Liver (tissue), 8 donors: ENCODE measurements at regions not wholly inside any gene's neighbourhood (a gene's known extent, or its start where the extent isn't known, plus 50 kb on each side); places are given as distances from the start of the nearest gene placed in this dataset.

Experiments
- DNase-seq: peaks from one replicate; pipeline ENCODE4 v3.0.0-alpha.2; 2017; ENCODE audit warnings: low spot score
- H3K27ac ChIP-seq, 2 donors: one replicate each; pipeline ENCODE4 v1.7.0; 2013; ENCODE audit warnings: inconsistent platforms in 2 of 2, low read length in 2 of 2, control low read depth in 1 of 2, low read depth in 1 of 2, mild to moderate bottlenecking in 1 of 2
- H3K27me3 ChIP-seq, 4 donors: one replicate each; pipeline versions ENCODE4 v1.6.1 to v1.7.0; 2013; ENCODE audit warnings: low read length in 3 of 4, inconsistent platforms in 1 of 4, mild to moderate bottlenecking in 1 of 4, moderate library complexity in 1 of 4; ENCODE audit not compliant: control insufficient read depth in 4 of 4, insufficient read depth in 4 of 4
- H3K36me3 ChIP-seq, 4 donors: one replicate each; pipeline versions ENCODE4 v1.6.1 to v1.7.0; 2013; ENCODE audit warnings: low read length in 3 of 4, mild to moderate bottlenecking in 3 of 4, low read depth in 1 of 4, moderate library complexity in 1 of 4; ENCODE audit not compliant: control insufficient read depth in 4 of 4, insufficient read depth in 3 of 4
- H3K4me1 ChIP-seq, 4 donors: one replicate each; pipeline versions ENCODE4 v1.6.1 to v1.7.0; 2013; ENCODE audit warnings: low read length in 3 of 4, mild to moderate bottlenecking in 3 of 4, moderate library complexity in 1 of 4; ENCODE audit not compliant: control insufficient read depth in 4 of 4, insufficient read depth in 4 of 4
- H3K4me3 ChIP-seq, 3 donors: one replicate each; pipeline versions ENCODE4 v1.6.1 to v1.7.0; 2013; ENCODE audit warnings: low read length in 3 of 3, control low read depth in 1 of 3, low read depth in 1 of 3, mild to moderate bottlenecking in 1 of 3
- H3K9ac ChIP-seq, 2 donors: one replicate each; pipeline ENCODE4 v1.7.0; 2013; ENCODE audit warnings: low read length in 2 of 2, mild to moderate bottlenecking in 2 of 2, moderate library complexity in 2 of 2, control low read depth in 1 of 2, low read depth in 1 of 2
- H3K9me3 ChIP-seq, 4 donors: one replicate each; pipeline versions ENCODE4 v1.6.1 to v1.7.0; 2013; ENCODE audit warnings: low read length in 3 of 4; ENCODE audit not compliant: control insufficient read depth in 4 of 4
- EGR1 ChIP-seq, 2 donors: IDR thresholded peaks; 2 replicates each; pipeline ENCODE4 v1.6.1; 2016 to 2018; ENCODE audit warnings: antibody characterized with exemption in 2 of 2, low read depth in 2 of 2
- FOXA1 ChIP-seq: IDR thresholded peaks from 2 replicates; pipeline ENCODE4 v1.6.1; 2016; ENCODE audit warnings: antibody characterized with exemption
- FOXA2 ChIP-seq: IDR thresholded peaks from 2 replicates; pipeline ENCODE4 v1.6.1; 2016; ENCODE audit warnings: antibody characterized with exemption
- GABPA ChIP-seq, 2 donors: IDR thresholded peaks in 1 of 2; conservative IDR thresholded peaks in 1 of 2; 2 replicates each; pipeline ENCODE4 v1.6.1; 2016; ENCODE audit warnings: antibody characterized with exemption in 2 of 2, mild to moderate bottlenecking in 1 of 2, moderate library complexity in 1 of 2
- HNF4A ChIP-seq, 2 donors: conservative IDR thresholded peaks; 2 replicates each; pipeline ENCODE4 v1.6.1; 2016; ENCODE audit warnings: antibody characterized with exemption in 2 of 2, mild to moderate bottlenecking in 2 of 2
- HNF4G ChIP-seq: IDR thresholded peaks from 2 replicates; pipeline ENCODE4 v1.6.1; 2016; ENCODE audit warnings: antibody characterized with exemption
- JUND ChIP-seq, 2 donors: IDR thresholded peaks; 2 replicates each; pipeline ENCODE4 v1.6.1; 2016; ENCODE audit warnings: antibody characterized with exemption in 2 of 2
- NR2F2 ChIP-seq: IDR thresholded peaks from 2 replicates; pipeline ENCODE4 v1.6.1; 2016; ENCODE audit warnings: antibody characterized with exemption
- RAD21 ChIP-seq, 2 donors: IDR thresholded peaks; 2 replicates each; pipeline ENCODE4 v1.6.1; 2016; ENCODE audit warnings: antibody characterized with exemption in 2 of 2, mild to moderate bottlenecking in 2 of 2
- REST ChIP-seq: IDR thresholded peaks from 2 replicates; pipeline ENCODE4 v1.6.1; 2016; ENCODE audit warnings: antibody characterized with exemption, mild to moderate bottlenecking
- RXRA ChIP-seq, 2 donors: IDR thresholded peaks; 2 replicates each; pipeline ENCODE4 v1.6.1; 2017 to 2018; ENCODE audit warnings: antibody characterized with exemption in 2 of 2, mild to moderate bottlenecking in 1 of 2
- SP1 ChIP-seq: IDR thresholded peaks from 2 replicates; pipeline ENCODE4 v1.6.1; 2018; ENCODE audit warnings: antibody characterized with exemption, mild to moderate bottlenecking
- TAF1 ChIP-seq: conservative IDR thresholded peaks from 2 replicates; pipeline ENCODE4 v1.6.1; 2016; ENCODE audit warnings: antibody characterized with exemption, mild to moderate bottlenecking
- YY1 ChIP-seq: IDR thresholded peaks from 2 replicates; pipeline ENCODE4 v1.6.1; 2016; ENCODE audit warnings: antibody characterized with exemption, mild to moderate bottlenecking
- ZBTB33 ChIP-seq: IDR thresholded peaks from 2 replicates; pipeline ENCODE4 v1.6.1; 2016; ENCODE audit warnings: antibody characterized with exemption
- WGBS: extraction: QIAGEN DNeasy Blood & Tissue Kit; methylation state at CpG from one replicate; pipeline ENCODE4 v1.1.7; 2013; 5-methylcytosine and 5-hydroxymethylcytosine counted together
- TF ChIP-seq, protein P1 (sequence below): IDR thresholded peaks from 2 replicates; pipeline ENCODE4 v1.6.1; 2016; ENCODE audit warnings: antibody characterized with exemption
- TF ChIP-seq, protein P2 (sequence below): IDR thresholded peaks from 2 replicates; pipeline ENCODE4 v1.6.1; 2016; ENCODE audit warnings: antibody characterized with exemption
- TF ChIP-seq, protein P3 (sequence below): fragments of 150-350 bp; IDR thresholded peaks from 2 replicates; pipeline ENCODE4 v1.5.1; 2017; ENCODE audit warnings: improper control_type of control experiment, low read depth, low read length; ENCODE audit not compliant: missing input control
- donor health status: healthy.
- donor health status: healthy.
- donor health status: healthy.
- donor health status: healthy.
- donor health status: healthy.

- Histone ChIP-seq H3K27me3 (no peaks in the 10 kb centered on the region), H3K36me3 (no peaks in the 10 kb centered on the region), H3K9ac (no peak overlapping the region), H3K9me3 (no peaks in the 10 kb centered on the region), H3K4me3 (no peak overlapping the region), H3K4me1 (no peaks in the 10 kb centered on the region), H3K27ac (no peak overlapping the region)
- 81% methylated on average over 3 of the region's 3 CpGs for WGBS
- TF ChIP-seq YY1 (no peak), JUND (IDR thresholded peaks at IDR 0.05) (no peak), REST (no peak), EGR1 (IDR thresholded peaks at IDR 0.05; ENCODE audit: low read depth in 2 of 2) (no peak), GABPA (IDR thresholded peaks at IDR 0.05 in 1 of 2, conservative IDR thresholded peaks at IDR 0.05 in 1 of 2) (no peak)
- TF ChIP-seq, protein P1, sequence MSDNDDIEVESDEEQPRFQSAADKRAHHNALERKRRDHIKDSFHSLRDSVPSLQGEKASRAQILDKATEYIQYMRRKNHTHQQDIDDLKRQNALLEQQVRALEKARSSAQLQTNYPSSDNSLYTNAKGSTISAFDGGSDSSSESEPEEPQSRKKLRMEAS: no peak
- TF ChIP-seq, protein P2, sequence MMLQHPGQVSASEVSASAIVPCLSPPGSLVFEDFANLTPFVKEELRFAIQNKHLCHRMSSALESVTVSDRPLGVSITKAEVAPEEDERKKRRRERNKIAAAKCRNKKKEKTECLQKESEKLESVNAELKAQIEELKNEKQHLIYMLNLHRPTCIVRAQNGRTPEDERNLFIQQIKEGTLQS: no peak
- no peak for DNase-seq
These were observed 506.4 kb upstream of the C9orf72 start for GRCh38 chr9:28079677-28080076.

GRCh38 chr9:28082671-28083070 is 509.4 kb upstream of the C9orf72 start:
- no peaks in the 10 kb centered on the region for H3K27me3 ChIP-seq
- H3K9me3 ChIP-seq: no peaks in the 10 kb centered on the region
- no peak for DNase-seq
- no peaks in the 10 kb centered on the region for H3K36me3 ChIP-seq
- H3K4me3 ChIP-seq: no peak overlapping the region
- no peak for TF ChIP-seq GABPA (IDR thresholded peaks at IDR 0.05 in 1 of 2, conservative IDR thresholded peaks at IDR 0.05 in 1 of 2)
- no peak for TF ChIP-seq YY1
- no peak for TF ChIP-seq SP1
- no peak for TF ChIP-seq FOXA2
- TF ChIP-seq JUND (IDR thresholded peaks at IDR 0.05): no peak
- TF ChIP-seq FOXA1: no peak
- no peak for TF ChIP-seq ZBTB33
- TF ChIP-seq RAD21 (IDR thresholded peaks at IDR 0.05): no peak
- no peak for TF ChIP-seq RXRA (IDR thresholded peaks at IDR 0.05)
- TF ChIP-seq HNF4A (conservative IDR thresholded peaks at IDR 0.05): no peak
- no peak for TF ChIP-seq EGR1 (IDR thresholded peaks at IDR 0.05; ENCODE audit: low read depth in 2 of 2)
- no peak for TF ChIP-seq NR2F2
- TF ChIP-seq, protein P1: no peak
- TF ChIP-seq REST: no peak
- TF ChIP-seq TAF1: no peak
- TF ChIP-seq, protein P2: no peak
- TF ChIP-seq HNF4G: no peak
- TF ChIP-seq, protein P3, sequence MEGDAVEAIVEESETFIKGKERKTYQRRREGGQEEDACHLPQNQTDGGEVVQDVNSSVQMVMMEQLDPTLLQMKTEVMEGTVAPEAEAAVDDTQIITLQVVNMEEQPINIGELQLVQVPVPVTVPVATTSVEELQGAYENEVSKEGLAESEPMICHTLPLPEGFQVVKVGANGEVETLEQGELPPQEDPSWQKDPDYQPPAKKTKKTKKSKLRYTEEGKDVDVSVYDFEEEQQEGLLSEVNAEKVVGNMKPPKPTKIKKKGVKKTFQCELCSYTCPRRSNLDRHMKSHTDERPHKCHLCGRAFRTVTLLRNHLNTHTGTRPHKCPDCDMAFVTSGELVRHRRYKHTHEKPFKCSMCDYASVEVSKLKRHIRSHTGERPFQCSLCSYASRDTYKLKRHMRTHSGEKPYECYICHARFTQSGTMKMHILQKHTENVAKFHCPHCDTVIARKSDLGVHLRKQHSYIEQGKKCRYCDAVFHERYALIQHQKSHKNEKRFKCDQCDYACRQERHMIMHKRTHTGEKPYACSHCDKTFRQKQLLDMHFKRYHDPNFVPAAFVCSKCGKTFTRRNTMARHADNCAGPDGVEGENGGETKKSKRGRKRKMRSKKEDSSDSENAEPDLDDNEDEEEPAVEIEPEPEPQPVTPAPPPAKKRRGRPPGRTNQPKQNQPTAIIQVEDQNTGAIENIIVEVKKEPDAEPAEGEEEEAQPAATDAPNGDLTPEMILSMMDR: no peak
- 72% methylated on average over 3 of the region's 3 CpGs for WGBS
- H3K27ac ChIP-seq: no peak overlapping the region
- H3K9ac ChIP-seq: no peak overlapping the region
- H3K4me1 ChIP-seq: no peaks in the 10 kb centered on the region
